GM12892 (cell line): ENCODE measurements at regions not wholly inside any gene's neighbourhood (a gene's known extent, or its start where the extent isn't known, plus 50 kb on each side); places are given as distances from the start of the nearest gene placed in this dataset.

ENCODE experiments used
- POLR2A ChIP-seq: IDR thresholded peaks from 2 replicates; pipeline ENCODE4 v1.6.1; 2011; ENCODE audit warnings: low read depth, low read length, control low read depth
- POLR2AphosphoS5 ChIP-seq: IDR thresholded peaks from 2 replicates; pipeline ENCODE4 v1.6.1; 2011; ENCODE audit warnings: low read depth, low read length, control low read depth
- TAF1 ChIP-seq: IDR thresholded peaks from 2 replicates; pipeline ENCODE4 v1.6.1; 2011; ENCODE audit warnings: low read depth, mild to moderate bottlenecking, control low read depth, low read length, borderline replicate concordance

GRCh38 chr15:38928431-38928830 lies 363.8 kb upstream of the RASGRP1 start:
- no peak for TF ChIP-seq POLR2A
- no peak for TF ChIP-seq POLR2AphosphoS5
- TF ChIP-seq TAF1: no peak
